GM12875 (cell line): ENCODE measurements at regions not wholly inside any gene's neighbourhood (a gene's known extent, or its start where the extent isn't known, plus 50 kb on each side); places are given as distances from the start of the nearest gene placed in this dataset.

Source experiments
- H3K4me3 ChIP-seq: one replicate; pipeline ENCODE4 v1.5.1; 2011; ENCODE audit warnings: low read depth, low read length, control low read depth
- CTCF ChIP-seq: IDR thresholded peaks from 2 replicates; pipeline ENCODE4 v1.5.1; 2011; ENCODE audit warnings: low read depth, mild to moderate bottlenecking, control low read depth, inconsistent platforms, low read length, moderate library complexity, borderline replicate concordance; ENCODE audit not compliant: insufficient read depth

GRCh38 chr2:71843391-71843850, 304.2 kb downstream of the CYP26B1 start:
- TF ChIP-seq CTCF = no peak
- H3K4me3 ChIP-seq = no peak overlapping the region

- no peak for TF ChIP-seq CTCF
- no peak overlapping the region for H3K4me3 ChIP-seq
Measured at GRCh38 chr2:71842744-71843143, 304.9 kb downstream of the CYP26B1 start.

GRCh38 chr2:71839826-71840225, 307.8 kb downstream of the CYP26B1 start:
- H3K4me3 ChIP-seq = no peak overlapping the region
- TF ChIP-seq CTCF = no peak

GRCh38 chr2:71834796-71835195, 312.9 kb downstream of the CYP26B1 start:
- H3K4me3 ChIP-seq = no peak overlapping the region
- TF ChIP-seq CTCF = no peak

GRCh38 chr2:71833855-71834560, 313.7 kb downstream of the CYP26B1 start:
- no peak overlapping the region for H3K4me3 ChIP-seq
- TF ChIP-seq CTCF = no peak

- no peak for TF ChIP-seq CTCF
- H3K4me3 ChIP-seq = no peak overlapping the region
Measured at GRCh38 chr2:71833272-71833671, 314.4 kb downstream of the CYP26B1 start.

- no peak for TF ChIP-seq CTCF
- H3K4me3 ChIP-seq = no peak overlapping the region
Measured at GRCh38 chr2:71832844-71833243, 314.8 kb downstream of the CYP26B1 start.
